Caco-2 (cell line): ENCODE measurements at regions not wholly inside any gene's neighbourhood (a gene's known extent, or its start where the extent isn't known, plus 50 kb on each side); places are given as distances from the start of the nearest gene placed in this dataset.

Experiments used
- BruUV-seq: library from RNA; stranded (reverse); fragments of 400-500 nt; replicated peaks from 2 replicates; lab custom pipeline; 2021; lab: Mats Ljungman, UMichigan
- CTCF ChIA-PET: fragments of 300-600 bp; sonication (Branson Sonifier 250); formaldehyde crosslinking; loops from one replicate; lab custom pipeline; 2022; ENCODE audit warnings: antibody characterized with exemption; lab: Charles Lee
- POLR2A ChIA-PET: fragments of 300-600 bp; sonication (Branson Sonifier 250); formaldehyde crosslinking; loops from one replicate; lab custom pipeline; 2022; ENCODE audit warnings: antibody characterized with exemption; lab: Charles Lee
- DNase-seq, 2 experiments: peaks; one replicate each; pipeline versions ENCODE4 v3.0.0 to v3.0.0-alpha.2; 2020 to 2022
- H3K27me3 ChIP-seq: replicated peaks from 2 replicates; pipeline ENCODE4 v1.6.0; 2011; ENCODE audit warnings: low read length; ENCODE audit not compliant: control insufficient read depth, insufficient read depth
- H3K36me3 ChIP-seq: 2 replicates; pipeline ENCODE4 v1.5.1; 2011; ENCODE audit warnings: low read length; ENCODE audit not compliant: control insufficient read depth, insufficient read depth
- H3K4me1 ChIP-seq: fragments of 250-450 bp; sonication (Bioruptor Pico); 2 replicates; pipeline ENCODE4 v1.5.1; 2020; ENCODE audit warnings: mild to moderate bottlenecking
- H3K4me3 ChIP-seq: 2 replicates; pipeline ENCODE4 v1.5.1; 2011; ENCODE audit warnings: low read depth, mild to moderate bottlenecking, control low read depth, low read length
- H3K9me3 ChIP-seq: fragments of 250-450 bp; sonication (Bioruptor Pico); 2 replicates; pipeline ENCODE4 v1.5.1; 2020; ENCODE audit warnings: mild to moderate bottlenecking, moderate library complexity
- H3K27ac Mint-ChIP-seq: one replicate; pipeline ENCODE4 v1.8.0; 2022; ENCODE audit warnings: mixed read lengths; ENCODE audit not compliant: unreplicated experiment
- H3K27me3 Mint-ChIP-seq: one replicate; pipeline ENCODE4 v1.8.0; 2022; ENCODE audit warnings: mixed read lengths; ENCODE audit not compliant: insufficient read depth, unreplicated experiment
- H3K36me3 Mint-ChIP-seq: one replicate; pipeline ENCODE4 v1.8.0; 2022; ENCODE audit warnings: mild to moderate bottlenecking, mixed read lengths; ENCODE audit not compliant: insufficient read depth, unreplicated experiment
- H3K4me1 Mint-ChIP-seq: one replicate; pipeline ENCODE4 v1.8.0; 2022; ENCODE audit warnings: low read depth, mixed read lengths; ENCODE audit not compliant: unreplicated experiment
- H3K4me3 Mint-ChIP-seq: one replicate; pipeline ENCODE4 v1.8.0; 2022; ENCODE audit warnings: mild to moderate bottlenecking, moderate library complexity, mixed read lengths; ENCODE audit not compliant: unreplicated experiment
- H3K9me3 Mint-ChIP-seq: one replicate; pipeline ENCODE4 v1.8.0; 2022; ENCODE audit warnings: mixed read lengths; ENCODE audit not compliant: unreplicated experiment
- intact Hi-C: fragments of 100-400 bp; cut with micrococcal nuclease; formaldehyde crosslinking; loops from one replicate; pipeline ENCODE4 v1.10.0; 2022; ENCODE audit not compliant: unreplicated experiment
- TF ChIP-seq, protein P1 (sequence below), 2 experiments: fragments of 200-600 bp in 1 of 2; IDR thresholded peaks; 1 replicate in 1 of 2; 2 replicates in 1 of 2; pipeline versions ENCODE4 v1.5.1 to v1.8.0; 2011 to 2022; ENCODE audit warnings: antibody characterized with exemption in 1 of 2, control low read depth in 1 of 2, inconsistent platforms in 1 of 2, low read depth in 1 of 2, low read length in 1 of 2, mild to moderate bottlenecking in 1 of 2, moderate library complexity in 1 of 2; ENCODE audit not compliant: insufficient read depth in 1 of 2, severe bottlenecking in 1 of 2, unreplicated experiment in 1 of 2

DNA sequence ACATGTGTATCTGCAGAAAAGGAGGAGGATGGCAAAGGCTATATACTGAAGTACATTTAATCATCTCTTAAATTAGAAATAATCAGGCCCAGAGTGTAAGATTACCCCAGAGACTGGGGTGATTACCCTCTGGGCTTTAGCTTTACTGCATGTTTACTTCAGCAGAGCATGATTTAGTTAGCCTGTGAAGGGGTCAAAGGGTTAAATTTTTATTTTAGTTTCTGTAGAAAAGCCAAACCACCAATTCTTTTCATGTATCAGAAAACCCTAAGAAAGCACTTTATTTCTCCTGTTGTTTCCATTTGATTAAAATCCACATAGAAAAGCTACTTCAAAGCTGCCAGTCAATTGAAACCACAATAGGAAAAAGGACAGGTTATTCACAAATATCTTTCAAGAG is 101.5 kb upstream of the LSM8 start:
- Mint-ChIP-seq H3K4me3 (no peak overlapping the region), H3K4me1 (peaks cover 4% of the 10 kb centered on the region), H3K27me3 (peaks cover 16% of the 10 kb centered on the region), H3K36me3 (no peaks in the 10 kb centered on the region), H3K27ac (no peak overlapping the region), H3K9me3 (no peaks in the 10 kb centered on the region)
- H3K9me3 ChIP-seq, result no peaks in the 10 kb centered on the region; the same call in 1 of the 2 replicates
- intact Hi-C loops, result loop anchor here (10.0 kb wide), 1 partner anchor 78 kb away; no protein-coding TSS in a partner anchor
- no peak for DNase-seq
- TF ChIP-seq, protein P1, sequence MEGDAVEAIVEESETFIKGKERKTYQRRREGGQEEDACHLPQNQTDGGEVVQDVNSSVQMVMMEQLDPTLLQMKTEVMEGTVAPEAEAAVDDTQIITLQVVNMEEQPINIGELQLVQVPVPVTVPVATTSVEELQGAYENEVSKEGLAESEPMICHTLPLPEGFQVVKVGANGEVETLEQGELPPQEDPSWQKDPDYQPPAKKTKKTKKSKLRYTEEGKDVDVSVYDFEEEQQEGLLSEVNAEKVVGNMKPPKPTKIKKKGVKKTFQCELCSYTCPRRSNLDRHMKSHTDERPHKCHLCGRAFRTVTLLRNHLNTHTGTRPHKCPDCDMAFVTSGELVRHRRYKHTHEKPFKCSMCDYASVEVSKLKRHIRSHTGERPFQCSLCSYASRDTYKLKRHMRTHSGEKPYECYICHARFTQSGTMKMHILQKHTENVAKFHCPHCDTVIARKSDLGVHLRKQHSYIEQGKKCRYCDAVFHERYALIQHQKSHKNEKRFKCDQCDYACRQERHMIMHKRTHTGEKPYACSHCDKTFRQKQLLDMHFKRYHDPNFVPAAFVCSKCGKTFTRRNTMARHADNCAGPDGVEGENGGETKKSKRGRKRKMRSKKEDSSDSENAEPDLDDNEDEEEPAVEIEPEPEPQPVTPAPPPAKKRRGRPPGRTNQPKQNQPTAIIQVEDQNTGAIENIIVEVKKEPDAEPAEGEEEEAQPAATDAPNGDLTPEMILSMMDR (IDR thresholded peaks at IDR 0.05; ENCODE audit: insufficient read depth in 1 of 2, low read depth in 1 of 2, low read length in 1 of 2, severe bottlenecking in 1 of 2, unreplicated experiment in 1 of 2), result no peak
- no peaks in the 10 kb centered on the region for H3K27me3 ChIP-seq
- H3K4me3 ChIP-seq, result no peak overlapping the region
- POLR2A ChIA-PET, result no interaction called here
- BruUV-seq, result no TSS peak
- CTCF ChIA-PET, result no interaction called here
- H3K4me1 ChIP-seq, result no peaks in the 10 kb centered on the region
- H3K36me3 ChIP-seq, result no peaks in the 10 kb centered on the region

DNA sequence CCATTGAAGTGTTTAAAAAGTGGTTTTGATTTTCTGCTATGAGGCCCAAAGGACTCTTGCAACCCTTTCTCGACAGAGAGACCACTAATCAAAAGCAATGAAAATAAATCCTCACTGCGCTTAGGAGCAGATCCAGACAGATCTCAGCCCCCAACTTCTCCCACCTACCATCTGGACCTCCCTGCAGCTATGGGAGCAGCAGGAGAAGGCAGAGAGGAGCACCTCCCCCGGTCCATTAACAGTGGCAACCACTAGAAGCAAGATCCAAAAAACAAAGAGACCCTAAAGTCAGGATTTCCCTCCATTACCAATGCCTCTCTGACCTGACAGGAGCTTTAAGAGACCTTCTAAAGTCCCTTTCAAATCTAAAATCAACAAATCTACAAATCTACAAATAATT is 99.0 kb upstream of the LSM8 start:
- H3K4me3 Mint-ChIP-seq, result no peak overlapping the region
- Histone ChIP-seq H3K9me3 (no peaks in the 10 kb centered on the region; the same call in 1 of the 2 replicates), H3K27me3 (no peaks in the 10 kb centered on the region), H3K4me1 (no peaks in the 10 kb centered on the region), H3K4me3 (no peak overlapping the region), H3K36me3 (no peaks in the 10 kb centered on the region)
- no peaks in the 10 kb centered on the region for H3K36me3 Mint-ChIP-seq
- H3K27ac Mint-ChIP-seq, result no peak overlapping the region
- H3K9me3 Mint-ChIP-seq, result no peaks in the 10 kb centered on the region
- TF ChIP-seq, protein P1 (IDR thresholded peaks at IDR 0.05; ENCODE audit: insufficient read depth in 1 of 2, low read depth in 1 of 2, low read length in 1 of 2, severe bottlenecking in 1 of 2, unreplicated experiment in 1 of 2), result no peak
- ChIA-PET CTCF (no interaction called here), POLR2A (no interaction called here)
- DNase-seq, result no peak
- no TSS peak for BruUV-seq
- peaks cover 13% of the 10 kb centered on the region for H3K27me3 Mint-ChIP-seq
- H3K4me1 Mint-ChIP-seq, result peaks cover 4% of the 10 kb centered on the region
- intact Hi-C loops, result loop anchor here (10.0 kb wide), 1 partner anchor 80 kb away; no protein-coding TSS in a partner anchor

DNA sequence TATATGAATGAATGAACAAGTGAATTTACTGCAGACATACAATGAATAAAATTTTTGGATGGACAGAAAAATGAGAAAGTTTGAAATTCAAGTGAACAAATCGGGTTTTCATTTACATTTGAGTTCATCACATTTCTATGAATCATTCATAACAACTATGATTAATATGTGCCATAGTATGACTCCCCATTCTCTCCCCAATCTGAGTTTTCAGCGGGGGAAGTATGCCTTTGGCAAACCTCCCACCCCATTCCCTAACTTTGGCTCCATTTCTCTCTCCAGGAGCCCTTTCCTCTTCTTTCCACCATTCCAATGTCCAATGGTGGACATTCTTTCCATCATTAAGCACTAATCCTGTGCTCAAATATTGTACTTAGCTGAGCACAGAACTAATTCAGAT is 96.8 kb upstream of the LSM8 start:
- CTCF ChIA-PET, result no interaction called here
- Histone ChIP-seq H3K27me3 (no peaks in the 10 kb centered on the region), H3K4me3 (no peak overlapping the region), H3K4me1 (no peaks in the 10 kb centered on the region), H3K36me3 (no peaks in the 10 kb centered on the region), H3K9me3 (no peaks in the 10 kb centered on the region; the same call in 1 of the 2 replicates)
- H3K27ac Mint-ChIP-seq, result no peak overlapping the region
- H3K4me1 Mint-ChIP-seq, result no peaks in the 10 kb centered on the region
- no peak overlapping the region for H3K4me3 Mint-ChIP-seq
- POLR2A ChIA-PET, result no interaction called here
- no TSS peak for BruUV-seq
- intact Hi-C loops, result loop anchor here (10.0 kb wide), 1 partner anchor 82 kb away; no protein-coding TSS in a partner anchor
- H3K27me3 Mint-ChIP-seq, result peaks cover 17% of the 10 kb centered on the region
- no peaks in the 10 kb centered on the region for H3K36me3 Mint-ChIP-seq
- TF ChIP-seq, protein P1 (IDR thresholded peaks at IDR 0.05; ENCODE audit: insufficient read depth in 1 of 2, low read depth in 1 of 2, low read length in 1 of 2, severe bottlenecking in 1 of 2, unreplicated experiment in 1 of 2), result no peak
- no peak for DNase-seq
- H3K9me3 Mint-ChIP-seq, result no peaks in the 10 kb centered on the region
